Neural progenitor cell (in vitro differentiated cells): ENCODE measurements at regions not wholly inside any gene's neighbourhood (a gene's known extent, or its start where the extent isn't known, plus 50 kb on each side); places are given as distances from the start of the nearest gene placed in this dataset.

Source experiments
- DNase-seq: peaks from one replicate; pipeline ENCODE4 v3.0.0-alpha.2; 2016; ENCODE audit warnings: low spot score
- H2AFZ ChIP-seq: fragments of 200-600 bp; sonication (generic); replicated peaks from 2 replicates; pipeline ENCODE4 v1.6.1; 2016; ENCODE audit warnings: antibody characterized with exemption
- H3F3A ChIP-seq: fragments of 200-600 bp; sonication (generic); 2 replicates; pipeline ENCODE4 v1.6.1; 2016; ENCODE audit warnings: antibody characterized with exemption, low read depth
- H3K27ac ChIP-seq: fragments of 200-600 bp; sonication (generic); 2 replicates; pipeline ENCODE4 v1.5.1; 2016; ENCODE audit warnings: mild to moderate bottlenecking
- H3K27me3 ChIP-seq: fragments of 200-600 bp; sonication (generic); 2 replicates; pipeline ENCODE4 v1.6.1; 2016; ENCODE audit warnings: mild to moderate bottlenecking, moderate library complexity
- H3K36me3 ChIP-seq: fragments of 200-600 bp; sonication (generic); 2 replicates; pipeline ENCODE4 v1.5.1; 2016
- H3K4me1 ChIP-seq: fragments of 200-600 bp; sonication (generic); 2 replicates; pipeline ENCODE4 v1.6.1; 2016; ENCODE audit warnings: mixed run types
- H3K4me2 ChIP-seq: fragments of 200-600 bp; sonication (generic); 2 replicates; pipeline ENCODE4 v1.6.1; 2016
- H3K4me3 ChIP-seq: fragments of 200-600 bp; sonication (generic); 2 replicates; pipeline ENCODE4 v1.5.1; 2016
- H3K79me2 ChIP-seq: fragments of 200-600 bp; sonication (generic); 2 replicates; pipeline ENCODE4 v1.6.1; 2016; ENCODE audit warnings: low read depth
- H3K9ac ChIP-seq: fragments of 200-600 bp; sonication (generic); 2 replicates; pipeline ENCODE4 v1.6.1; 2016
- H3K9me3 ChIP-seq: fragments of 200-600 bp; sonication (generic); 2 replicates; pipeline ENCODE4 v1.5.1; 2016; ENCODE audit warnings: low read depth
- H4K20me1 ChIP-seq: fragments of 200-600 bp; sonication (generic); 2 replicates; pipeline ENCODE4 v1.6.1; 2016; ENCODE audit warnings: low read depth
- H3K27ac Mint-ChIP-seq: 3 replicates; pipeline ENCODE4 v1.8.0; 2021; ENCODE audit warnings: mixed read lengths
- H3K27me3 Mint-ChIP-seq: 2 replicates; pipeline ENCODE4 v1.8.0; 2022; ENCODE audit warnings: low read depth, mild to moderate bottlenecking, inconsistent platforms, moderate library complexity, mixed read lengths; ENCODE audit not compliant: insufficient read depth
- H3K36me3 Mint-ChIP-seq: 3 replicates; pipeline ENCODE4 v1.8.0; 2021; ENCODE audit warnings: mixed read lengths
- H3K4me1 Mint-ChIP-seq: 3 replicates; pipeline ENCODE4 v1.8.0; 2021; ENCODE audit warnings: mixed read lengths
- H3K4me3 Mint-ChIP-seq: 3 replicates; pipeline ENCODE4 v1.8.0; 2021; ENCODE audit warnings: mild to moderate bottlenecking, moderate library complexity, mixed read lengths
- H3K9me3 Mint-ChIP-seq: 3 replicates; pipeline ENCODE4 v1.8.0; 2020; ENCODE audit warnings: mixed read lengths
- EZH2 ChIP-seq: fragments of 200-600 bp; sonication (generic); IDR thresholded peaks from 2 replicates; pipeline ENCODE4 v1.6.1; 2017; ENCODE audit warnings: antibody characterized with exemption, mild to moderate bottlenecking, moderate library complexity
- EZH2phosphoT487 ChIP-seq: fragments of 200-600 bp; sonication (generic); IDR thresholded peaks from 2 replicates; pipeline ENCODE4 v1.6.1; 2017; ENCODE audit warnings: antibody characterized with exemption
- TF ChIP-seq, protein P1 (sequence below): fragments of 200-600 bp; sonication (generic); IDR thresholded peaks from 2 replicates; pipeline ENCODE4 v1.5.1; 2017; ENCODE audit warnings: antibody characterized with exemption, mild to moderate bottlenecking

DNA sequence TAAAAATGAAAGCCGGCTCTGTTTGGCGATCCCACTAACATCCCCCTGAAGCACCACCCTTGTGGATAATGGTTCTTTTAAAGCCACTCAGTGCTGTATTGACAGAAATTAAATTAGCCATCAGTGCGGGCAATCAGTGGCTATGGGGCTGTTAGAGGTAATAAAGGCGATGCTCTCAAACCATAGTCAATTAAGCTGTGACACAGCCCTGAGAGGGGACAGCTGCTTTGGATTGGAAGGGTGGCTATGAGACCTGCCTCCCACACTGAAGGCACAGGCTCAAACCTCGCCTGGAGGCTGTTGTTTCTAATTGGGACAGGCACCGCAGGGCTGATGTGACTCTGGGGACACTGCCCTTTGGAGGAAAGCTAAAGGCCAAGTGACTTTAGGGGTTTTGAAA is 562.2 kb downstream of the VRK1 start:
- Histone ChIP-seq H3K79me2 (no peaks in the 10 kb centered on the region), H3K27me3 (no peaks in the 10 kb centered on the region), H4K20me1 (no peaks in the 10 kb centered on the region), H3K4me3 (no peak overlapping the region), H3K36me3 (no peaks in the 10 kb centered on the region), H3K27ac (no peak overlapping the region), H3K4me2 (no peak overlapping the region), H2AFZ (no peak overlapping the region), H3F3A (no peaks in the 10 kb centered on the region), H3K9ac (no peak overlapping the region), H3K9me3 (no peaks in the 10 kb centered on the region), H3K4me1 (no peaks in the 10 kb centered on the region)
- Mint-ChIP-seq H3K9me3 (peaks cover 2% of the 10 kb centered on the region), H3K27ac (no peak overlapping the region), H3K27me3 (peaks cover 7% of the 10 kb centered on the region), H3K4me1 (peaks cover 16% of the 10 kb centered on the region), H3K36me3 (no peaks in the 10 kb centered on the region), H3K4me3 (no peak overlapping the region)
- TF ChIP-seq, protein P1, sequence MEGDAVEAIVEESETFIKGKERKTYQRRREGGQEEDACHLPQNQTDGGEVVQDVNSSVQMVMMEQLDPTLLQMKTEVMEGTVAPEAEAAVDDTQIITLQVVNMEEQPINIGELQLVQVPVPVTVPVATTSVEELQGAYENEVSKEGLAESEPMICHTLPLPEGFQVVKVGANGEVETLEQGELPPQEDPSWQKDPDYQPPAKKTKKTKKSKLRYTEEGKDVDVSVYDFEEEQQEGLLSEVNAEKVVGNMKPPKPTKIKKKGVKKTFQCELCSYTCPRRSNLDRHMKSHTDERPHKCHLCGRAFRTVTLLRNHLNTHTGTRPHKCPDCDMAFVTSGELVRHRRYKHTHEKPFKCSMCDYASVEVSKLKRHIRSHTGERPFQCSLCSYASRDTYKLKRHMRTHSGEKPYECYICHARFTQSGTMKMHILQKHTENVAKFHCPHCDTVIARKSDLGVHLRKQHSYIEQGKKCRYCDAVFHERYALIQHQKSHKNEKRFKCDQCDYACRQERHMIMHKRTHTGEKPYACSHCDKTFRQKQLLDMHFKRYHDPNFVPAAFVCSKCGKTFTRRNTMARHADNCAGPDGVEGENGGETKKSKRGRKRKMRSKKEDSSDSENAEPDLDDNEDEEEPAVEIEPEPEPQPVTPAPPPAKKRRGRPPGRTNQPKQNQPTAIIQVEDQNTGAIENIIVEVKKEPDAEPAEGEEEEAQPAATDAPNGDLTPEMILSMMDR, result no peak
- TF ChIP-seq EZH2, result no peak
- TF ChIP-seq EZH2phosphoT487, result no peak
- no peak for DNase-seq

DNA sequence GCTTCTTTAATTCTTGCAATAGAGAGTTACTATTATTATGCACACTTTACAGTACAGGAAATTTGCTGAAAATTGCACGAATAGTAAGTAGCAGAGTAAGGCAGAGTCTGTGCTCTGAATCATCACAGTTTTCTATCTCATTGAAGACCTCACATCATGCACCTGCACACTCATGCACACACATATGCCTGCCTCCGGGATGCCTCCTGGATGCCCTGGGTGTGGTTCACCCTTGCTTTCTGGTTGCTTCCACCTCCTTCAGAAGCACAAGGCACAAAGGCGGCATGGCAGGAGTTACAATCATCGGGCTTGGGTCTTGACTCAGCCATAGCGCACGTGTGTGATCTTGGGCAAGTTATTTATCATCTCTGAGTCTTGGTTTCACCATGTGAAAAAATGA is 564.0 kb downstream of the VRK1 start:
- Histone ChIP-seq H3K9ac (no peak overlapping the region), H3K36me3 (no peaks in the 10 kb centered on the region), H3K27me3 (no peaks in the 10 kb centered on the region), H3K79me2 (no peaks in the 10 kb centered on the region), H3K4me1 (no peaks in the 10 kb centered on the region), H3F3A (no peaks in the 10 kb centered on the region), H3K4me3 (no peak overlapping the region), H4K20me1 (no peaks in the 10 kb centered on the region), H3K27ac (no peak overlapping the region), H3K4me2 (no peak overlapping the region), H2AFZ (no peak overlapping the region), H3K9me3 (no peaks in the 10 kb centered on the region)
- H3K27me3 Mint-ChIP-seq, result peaks cover 7% of the 10 kb centered on the region
- no peak overlapping the region for H3K4me3 Mint-ChIP-seq
- no peak for DNase-seq
- peaks cover 2% of the 10 kb centered on the region for H3K9me3 Mint-ChIP-seq
- H3K27ac Mint-ChIP-seq, result no peak overlapping the region
- no peaks in the 10 kb centered on the region for H3K36me3 Mint-ChIP-seq
- no peak for TF ChIP-seq EZH2phosphoT487
- TF ChIP-seq EZH2, result no peak
- TF ChIP-seq, protein P1, result no peak
- peaks cover 17% of the 10 kb centered on the region for H3K4me1 Mint-ChIP-seq

DNA sequence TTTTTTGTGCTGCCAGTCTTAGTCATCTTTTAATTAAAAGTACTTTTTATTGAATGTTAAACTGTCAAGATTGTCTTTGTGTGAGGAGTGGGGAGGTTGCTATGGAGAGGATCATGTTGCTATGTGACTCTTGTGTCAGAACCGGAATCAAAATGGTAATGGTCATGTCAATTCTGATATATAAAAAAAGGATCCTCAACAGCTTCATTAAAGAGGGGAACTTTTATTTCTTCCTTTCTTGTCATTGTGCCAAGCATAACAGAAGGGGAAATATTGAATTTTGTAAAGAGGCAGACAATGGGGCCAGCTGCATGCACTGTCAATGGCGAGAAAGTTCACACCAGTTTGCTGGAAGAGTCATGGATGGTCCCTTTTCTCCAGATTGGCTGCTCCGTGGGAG is 564.8 kb downstream of the VRK1 start:
- H3K4me1 ChIP-seq, result no peaks in the 10 kb centered on the region
- H3F3A ChIP-seq, result no peaks in the 10 kb centered on the region
- H4K20me1 ChIP-seq, result no peaks in the 10 kb centered on the region
- no peak overlapping the region for H3K4me3 ChIP-seq
- no peak overlapping the region for H2AFZ ChIP-seq
- Mint-ChIP-seq H3K4me1 (peaks cover 23% of the 10 kb centered on the region), H3K27me3 (peaks cover 8% of the 10 kb centered on the region), H3K4me3 (no peak overlapping the region), H3K27ac (peak overlapping the region; percentile 12), H3K9me3 (no peaks in the 10 kb centered on the region), H3K36me3 (no peaks in the 10 kb centered on the region)
- no peak overlapping the region for H3K9ac ChIP-seq
- no peak overlapping the region for H3K4me2 ChIP-seq
- no peak for DNase-seq
- H3K36me3 ChIP-seq, result no peaks in the 10 kb centered on the region
- TF ChIP-seq, protein P1, result no peak
- no peak for TF ChIP-seq EZH2
- no peak for TF ChIP-seq EZH2phosphoT487
- H3K27ac ChIP-seq, result no peak overlapping the region
- no peaks in the 10 kb centered on the region for H3K27me3 ChIP-seq
- no peaks in the 10 kb centered on the region for H3K79me2 ChIP-seq
- no peaks in the 10 kb centered on the region for H3K9me3 ChIP-seq
